DMS114 treated with DMSO at 0.1 percent for 48 hours (cell line): ENCODE measurements at regions not wholly inside any gene's neighbourhood (a gene's known extent, or its start where the extent isn't known, plus 50 kb on each side); places are given as distances from the start of the nearest gene placed in this dataset.

Experiments
- DNase-seq: peaks from one replicate; lab custom pipeline; 2025; ENCODE audit not compliant: unreplicated experiment; lab: John Stamatoyannopoulos, UW

DNA sequence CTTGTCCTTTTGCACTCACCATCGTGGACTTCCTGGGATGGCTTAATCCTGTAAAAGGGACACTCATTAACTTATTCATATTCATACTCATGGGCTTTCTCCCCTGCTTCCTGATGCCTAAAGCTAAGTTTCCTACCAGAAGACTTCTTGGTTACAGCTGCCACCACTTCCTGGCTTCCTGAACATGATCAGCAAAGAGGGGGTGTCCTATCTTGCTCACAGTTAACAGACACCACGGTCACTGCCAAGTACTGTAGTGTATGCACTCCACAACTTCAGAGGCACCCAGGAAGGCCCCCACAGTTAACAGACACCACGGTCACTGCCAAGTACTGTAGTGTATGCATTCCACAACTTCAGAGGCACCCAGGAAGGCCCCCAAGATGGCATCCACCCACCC, 177.8 kb downstream of the SIPA1L2 start:
- no peak for DNase-seq

- DNase-seq, result no peak
These were observed 178.4 kb downstream of the SIPA1L2 start for GRCh38 chr1:232451506-232451905.

DNA sequence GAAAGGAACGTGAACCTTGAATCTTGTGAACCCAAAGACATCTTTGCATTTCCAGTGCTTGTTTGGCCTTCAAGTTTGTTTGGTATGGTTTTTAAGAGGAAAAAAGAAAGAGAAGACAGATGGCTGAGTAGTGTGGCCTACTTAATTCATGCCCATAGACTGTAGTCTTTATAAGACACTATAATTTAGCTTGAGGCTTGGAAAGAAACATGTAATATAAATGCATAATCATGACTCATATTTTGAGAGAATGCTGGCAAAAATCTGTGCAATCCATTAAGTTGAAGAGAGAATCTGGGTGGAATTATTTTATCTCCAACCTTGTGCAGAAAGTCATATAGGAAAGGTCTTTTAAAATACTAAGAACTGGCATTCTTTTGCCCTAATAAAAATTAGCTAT, 179.3 kb downstream of the SIPA1L2 start:
- no peak for DNase-seq

GRCh38 chr1:232447125-232447524, 182.8 kb downstream of the SIPA1L2 start:
- no peak for DNase-seq

- DNase-seq, result no peak
These were observed 184.4 kb downstream of the SIPA1L2 start for GRCh38 chr1:232445361-232446106.

GRCh38 chr1:232443372-232443771, 186.6 kb downstream of the SIPA1L2 start:
- DNase-seq, result no peak

- no peak for DNase-seq
These were observed 188.9 kb downstream of the SIPA1L2 start for GRCh38 chr1:232441036-232441411.

GRCh38 chr1:232440325-232441035, 189.5 kb downstream of the SIPA1L2 start:
- no peak for DNase-seq

- DNase-seq, result no peak
These were observed 190.9 kb downstream of the SIPA1L2 start for GRCh38 chr1:232439011-232439410.

- DNase-seq, result no peak
These were observed 191.5 kb downstream of the SIPA1L2 start for GRCh38 chr1:232438476-232438875.

DNA sequence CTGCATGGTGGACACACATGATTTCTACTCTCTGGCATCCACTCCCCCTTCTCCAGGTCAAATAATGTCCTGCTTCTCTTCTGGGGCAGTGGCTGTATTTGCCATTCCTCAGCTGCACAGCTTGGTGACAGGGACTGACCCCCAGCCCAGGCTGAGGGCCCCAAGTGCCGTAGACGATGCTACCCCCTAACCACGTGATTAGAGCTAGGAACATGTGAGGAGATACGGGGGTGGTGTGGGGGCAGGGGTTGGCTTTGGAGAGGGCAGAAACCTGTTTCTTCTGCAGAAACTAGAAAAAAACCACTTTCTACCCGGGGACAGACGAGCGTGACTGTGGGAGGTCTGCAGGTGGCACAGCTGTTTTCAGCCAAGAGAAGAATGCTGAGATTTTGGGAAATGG, 192.4 kb downstream of the SIPA1L2 start:
- DNase-seq, result no peak

GRCh38 chr1:232435729-232436128, 194.2 kb downstream of the SIPA1L2 start:
- no peak for DNase-seq

DNA sequence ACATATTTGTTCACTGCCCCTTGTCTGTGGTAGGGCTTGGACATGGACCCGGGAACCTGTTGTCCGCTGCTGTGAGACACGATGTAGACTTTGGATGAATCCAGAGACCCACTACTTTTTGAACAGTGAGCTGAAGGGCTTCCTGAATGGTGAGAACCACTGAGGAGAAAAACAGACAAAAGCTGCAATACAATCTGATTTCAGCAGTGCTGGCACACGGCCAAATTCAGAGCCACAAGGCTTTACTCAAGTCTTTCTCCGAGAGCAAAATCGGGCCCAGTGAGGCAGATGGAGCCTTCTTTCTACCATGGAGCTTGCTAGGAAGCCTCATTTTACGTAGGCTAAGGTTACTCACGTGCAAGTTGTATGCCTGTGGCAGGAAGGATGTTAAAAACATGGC, 197.6 kb downstream of the SIPA1L2 start:
- no peak for DNase-seq

DNA sequence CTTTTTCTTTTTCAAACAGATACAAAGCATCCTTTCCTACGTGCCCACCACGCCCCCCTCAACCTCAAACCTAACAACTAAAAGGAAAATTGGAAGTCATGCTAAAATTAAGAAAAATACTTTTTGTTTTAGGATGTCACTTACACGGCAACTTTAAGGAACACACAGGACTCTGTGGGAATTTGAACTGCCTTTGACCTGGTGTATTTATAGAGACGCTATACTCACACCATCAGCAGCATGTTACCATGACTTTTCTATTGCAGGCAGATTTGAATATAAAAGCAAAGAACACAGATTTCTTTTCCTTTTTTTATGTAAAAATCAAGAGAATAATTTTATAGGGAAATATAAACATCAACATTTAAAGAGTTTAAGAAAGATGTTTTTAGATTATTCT, 198.2 kb downstream of the SIPA1L2 start:
- no peak for DNase-seq

- no peak for DNase-seq
These were observed 198.6 kb downstream of the SIPA1L2 start for GRCh38 chr1:232431326-232431725.

DNA sequence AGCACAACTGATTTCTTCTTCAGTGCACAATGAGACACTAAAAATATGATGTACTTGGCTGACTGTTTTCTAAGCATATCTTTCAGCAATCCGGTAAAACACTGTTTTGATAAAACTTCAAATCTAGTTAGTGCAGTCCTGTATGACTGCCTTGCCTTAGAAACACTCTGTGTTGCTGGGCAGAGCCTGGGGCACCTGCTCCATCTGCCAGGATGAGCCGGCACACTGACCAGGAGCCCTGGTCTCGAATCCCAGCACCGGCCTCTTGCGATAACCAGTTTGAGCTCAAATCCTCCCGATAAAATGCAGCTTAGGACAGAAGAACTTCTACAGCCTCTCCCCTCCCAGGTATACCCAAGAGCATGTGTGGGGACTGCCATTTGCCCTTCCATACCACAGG, 199.5 kb downstream of the SIPA1L2 start:
- DNase-seq, result no peak

DNA sequence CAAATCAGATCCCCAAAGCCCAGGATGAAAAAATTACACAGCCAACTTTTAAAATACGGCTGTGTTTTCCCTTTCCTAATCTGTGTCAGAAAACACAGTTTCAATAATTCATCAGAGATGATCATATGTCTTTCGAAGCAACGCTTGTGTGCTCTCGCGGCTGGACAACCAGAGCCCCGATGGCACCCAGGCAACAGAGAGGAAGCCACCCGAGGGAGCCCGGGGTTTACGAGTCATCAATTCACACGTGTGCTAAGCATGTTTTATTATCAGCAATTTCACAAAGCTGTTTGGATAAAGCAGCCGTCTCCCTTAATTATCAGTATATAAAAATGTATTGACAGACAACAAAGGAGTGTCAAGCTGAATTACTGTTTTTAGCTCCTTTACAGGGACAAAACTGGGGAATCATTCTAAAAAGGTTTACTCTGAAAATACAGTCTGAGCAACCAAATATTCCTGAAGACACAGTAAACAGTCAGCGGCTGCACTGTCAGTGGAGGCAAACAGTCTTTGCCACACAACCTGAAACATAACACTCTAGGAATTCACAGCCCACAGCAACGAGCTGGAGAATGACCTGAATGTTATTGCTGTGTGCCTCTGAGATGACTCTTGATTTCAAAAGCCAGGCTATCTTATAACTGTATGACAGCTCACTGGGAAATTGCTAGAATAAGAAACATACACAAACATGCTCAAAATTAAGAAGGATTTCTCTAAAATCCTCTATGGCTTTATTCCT, 201.0 kb downstream of the SIPA1L2 start:
- no peak for DNase-seq

DNA sequence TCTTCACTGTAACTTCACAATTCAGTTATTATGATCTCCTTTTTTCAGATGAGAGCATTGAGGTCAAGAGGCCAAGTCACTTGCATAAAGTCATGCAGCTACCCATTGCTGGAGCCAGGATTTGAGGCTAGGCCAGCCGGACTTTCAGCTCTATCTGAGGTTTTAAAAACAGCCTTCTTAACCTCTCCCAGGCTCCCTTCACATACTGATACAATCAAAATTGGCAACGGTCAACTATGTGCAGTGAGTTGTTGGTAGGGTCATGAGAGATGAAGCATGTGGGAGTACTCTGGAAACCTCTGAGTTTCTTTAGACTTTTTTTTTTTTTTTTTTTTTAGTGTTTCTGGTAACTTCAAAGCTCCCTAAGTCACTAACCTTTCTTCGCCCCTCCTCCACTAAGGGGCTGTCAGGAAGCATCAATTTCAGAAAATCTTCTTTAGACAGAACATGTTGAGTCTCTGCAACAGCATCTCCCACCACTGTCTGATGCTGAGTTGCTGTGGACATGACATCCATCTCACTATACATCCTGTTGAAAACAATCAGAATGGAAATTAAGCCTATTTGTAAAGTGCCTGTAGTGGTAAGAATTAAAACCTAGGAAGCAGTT, 201.8 kb downstream of the SIPA1L2 start:
- DNase-seq, result no peak

GRCh38 chr1:232426801-232427200, 203.1 kb downstream of the SIPA1L2 start:
- DNase-seq, result no peak

GRCh38 chr1:232425421-232425820, 204.5 kb downstream of the SIPA1L2 start:
- DNase-seq, result no peak

DNA sequence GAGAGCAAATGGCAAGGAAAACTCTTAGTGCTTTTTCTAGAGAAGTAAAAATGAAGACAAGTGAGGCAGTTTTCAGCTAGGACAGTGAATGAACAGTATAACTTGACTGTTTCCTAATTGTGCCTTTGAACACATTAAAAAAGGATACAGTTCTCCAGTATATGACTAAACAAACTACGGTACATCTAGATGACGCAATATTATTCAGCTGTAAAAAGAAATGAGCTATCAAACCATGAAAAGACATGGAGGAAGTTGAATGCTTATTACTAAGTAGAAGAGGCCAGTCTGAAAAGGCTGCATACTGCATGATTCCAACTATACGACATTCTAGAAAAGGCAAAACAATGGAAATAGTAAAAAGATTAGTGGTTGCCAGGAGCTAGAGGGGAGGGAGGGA, 206.3 kb downstream of the SIPA1L2 start:
- DNase-seq, result no peak

DNA sequence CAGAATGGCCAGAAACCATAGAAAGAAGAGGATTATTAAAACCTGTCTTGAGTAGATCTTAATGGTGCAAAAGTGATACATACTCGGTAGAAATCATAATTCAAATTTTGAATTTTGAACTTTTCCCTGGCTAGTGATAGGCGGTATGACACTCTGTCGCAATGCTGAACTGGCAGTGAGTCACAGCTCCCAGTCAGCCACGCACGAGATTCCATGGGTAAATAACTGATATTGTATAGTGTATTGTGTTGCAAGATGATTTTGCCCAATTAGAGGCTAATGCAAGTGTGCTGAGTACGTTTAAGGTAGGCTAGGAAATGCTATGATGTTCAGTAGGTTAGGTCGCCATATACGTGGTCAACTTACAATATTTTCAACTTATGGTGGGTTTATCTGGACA, 207.0 kb downstream of the SIPA1L2 start:
- DNase-seq, result no peak
